Sigmoid colon (tissue), 4 donors: ENCODE measurements at regions not wholly inside any gene's neighbourhood (a gene's known extent, or its start where the extent isn't known, plus 50 kb on each side); places are given as distances from the start of the nearest gene placed in this dataset.

Experiments
- EP300 ChIP-seq, 4 donors: sonication (generic); formaldehyde crosslinking; IDR thresholded peaks; one replicate each; pipeline ENCODE4 v1.6.1; 2017; ENCODE audit warnings: antibody characterized with exemption in 4 of 4
- TF ChIP-seq, protein P1 (sequence below), 4 experiments: fragments of 450-650 bp in 3 of 4; fragments of 200-600 bp in 1 of 4; IDR thresholded peaks; one replicate each; pipeline ENCODE4 v1.5.1; 2016 to 2019; ENCODE audit warnings: antibody characterized with exemption in 4 of 4, mild to moderate bottlenecking in 3 of 4, moderate library complexity in 2 of 4

DNA sequence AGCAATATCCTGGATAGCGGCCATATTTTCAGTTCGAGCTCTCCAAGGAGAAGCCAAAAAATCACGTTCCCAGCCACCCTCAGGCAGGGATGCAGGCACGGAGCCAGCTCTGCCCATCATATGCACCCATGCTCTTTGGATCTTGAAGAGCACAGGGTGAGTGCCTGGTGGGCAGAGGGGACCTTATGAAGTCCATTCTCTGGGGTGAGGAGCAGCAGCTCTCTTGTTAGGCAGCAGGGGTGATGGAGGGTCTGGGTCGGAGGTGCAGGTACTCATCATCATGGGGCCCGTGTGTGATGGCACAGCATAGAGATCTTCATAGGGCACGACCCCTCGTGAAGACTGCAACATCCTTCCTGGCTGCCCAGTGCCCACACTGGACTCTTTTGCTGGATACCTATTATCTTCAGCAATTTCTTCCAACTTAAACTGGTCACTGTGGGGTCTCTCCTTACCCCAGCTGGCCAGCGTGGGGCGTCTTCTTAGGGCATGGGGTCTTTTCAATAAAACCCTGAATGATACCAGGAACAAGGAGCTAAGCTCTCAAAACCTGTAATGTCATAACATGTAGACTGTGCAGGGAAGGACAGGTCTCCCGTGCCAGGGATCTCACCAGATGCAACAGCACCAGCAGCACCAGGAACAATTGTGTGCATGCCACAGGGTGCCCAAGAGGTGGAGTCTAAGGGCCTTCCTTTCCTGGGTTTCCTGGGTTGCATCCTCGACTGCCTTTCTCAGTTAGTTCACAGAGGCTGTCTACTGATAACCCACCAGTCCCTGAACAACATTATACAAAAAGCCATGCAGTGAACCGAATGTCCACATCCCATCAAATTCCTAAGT, 165.0 kb downstream of the TENT4A start:
- TF ChIP-seq, protein P1, sequence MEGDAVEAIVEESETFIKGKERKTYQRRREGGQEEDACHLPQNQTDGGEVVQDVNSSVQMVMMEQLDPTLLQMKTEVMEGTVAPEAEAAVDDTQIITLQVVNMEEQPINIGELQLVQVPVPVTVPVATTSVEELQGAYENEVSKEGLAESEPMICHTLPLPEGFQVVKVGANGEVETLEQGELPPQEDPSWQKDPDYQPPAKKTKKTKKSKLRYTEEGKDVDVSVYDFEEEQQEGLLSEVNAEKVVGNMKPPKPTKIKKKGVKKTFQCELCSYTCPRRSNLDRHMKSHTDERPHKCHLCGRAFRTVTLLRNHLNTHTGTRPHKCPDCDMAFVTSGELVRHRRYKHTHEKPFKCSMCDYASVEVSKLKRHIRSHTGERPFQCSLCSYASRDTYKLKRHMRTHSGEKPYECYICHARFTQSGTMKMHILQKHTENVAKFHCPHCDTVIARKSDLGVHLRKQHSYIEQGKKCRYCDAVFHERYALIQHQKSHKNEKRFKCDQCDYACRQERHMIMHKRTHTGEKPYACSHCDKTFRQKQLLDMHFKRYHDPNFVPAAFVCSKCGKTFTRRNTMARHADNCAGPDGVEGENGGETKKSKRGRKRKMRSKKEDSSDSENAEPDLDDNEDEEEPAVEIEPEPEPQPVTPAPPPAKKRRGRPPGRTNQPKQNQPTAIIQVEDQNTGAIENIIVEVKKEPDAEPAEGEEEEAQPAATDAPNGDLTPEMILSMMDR (IDR thresholded peaks at IDR 0.05) = no peak
- TF ChIP-seq EP300 (IDR thresholded peaks at IDR 0.05) = no peak
